Activated B cell treated with CpG ODN at 0.5 μM for 24 hours (primary cell): ENCODE measurements at regions not wholly inside any gene's neighbourhood (a gene's known extent, or its start where the extent isn't known, plus 50 kb on each side); places are given as distances from the start of the nearest gene placed in this dataset.

Source experiments
- ATAC-seq: fragments of 200-7000 bp; cut with Tn5 transposase; one replicate; pipeline ENCODE4 v1.10.0; 2021; ENCODE audit warnings: low read depth, mild to moderate bottlenecking, moderate library complexity
- CTCF ChIA-PET: fragments of 350-600 bp; sonication (Branson Sonifier 250); formaldehyde crosslinking; loops from one replicate; lab custom pipeline; 2021; ENCODE audit warnings: antibody characterized with exemption; lab: Charles Lee
- POLR2A ChIA-PET: fragments of 350-600 bp; sonication (Branson Sonifier 250); formaldehyde crosslinking; loops from one replicate; lab custom pipeline; 2021; ENCODE audit warnings: antibody characterized with exemption; lab: Charles Lee
- DNase-seq: peaks from one replicate; pipeline ENCODE4 v3.0.0; 2022
- H3K27ac Mint-ChIP-seq: one replicate; pipeline ENCODE4 v1.8.0; 2020; ENCODE audit warnings: mixed read lengths
- H3K27me3 Mint-ChIP-seq: one replicate; pipeline ENCODE4 v1.8.0; 2021; ENCODE audit warnings: mixed read lengths
- H3K36me3 Mint-ChIP-seq: one replicate; pipeline ENCODE4 v1.8.0; 2021; ENCODE audit warnings: low read depth, mixed read lengths
- H3K4me1 Mint-ChIP-seq: one replicate; pipeline ENCODE4 v1.8.0; 2021; ENCODE audit warnings: mixed read lengths
- H3K4me3 Mint-ChIP-seq: one replicate; pipeline ENCODE4 v1.8.0; 2020; ENCODE audit warnings: mild to moderate bottlenecking, mixed read lengths
- H3K9me3 Mint-ChIP-seq: one replicate; pipeline ENCODE4 v1.8.0; 2020; ENCODE audit warnings: mixed read lengths
- intact Hi-C: fragments of 100-400 bp; cut with micrococcal nuclease; formaldehyde crosslinking; loops from one replicate; pipeline ENCODE4 v1.15.1; 2024
- TF ChIP-seq, protein P1 (sequence below): fragments of 200-600 bp; IDR thresholded peaks from one replicate; pipeline ENCODE4 v1.8.0; 2022; ENCODE audit warnings: antibody characterized with exemption, mild to moderate bottlenecking

DNA sequence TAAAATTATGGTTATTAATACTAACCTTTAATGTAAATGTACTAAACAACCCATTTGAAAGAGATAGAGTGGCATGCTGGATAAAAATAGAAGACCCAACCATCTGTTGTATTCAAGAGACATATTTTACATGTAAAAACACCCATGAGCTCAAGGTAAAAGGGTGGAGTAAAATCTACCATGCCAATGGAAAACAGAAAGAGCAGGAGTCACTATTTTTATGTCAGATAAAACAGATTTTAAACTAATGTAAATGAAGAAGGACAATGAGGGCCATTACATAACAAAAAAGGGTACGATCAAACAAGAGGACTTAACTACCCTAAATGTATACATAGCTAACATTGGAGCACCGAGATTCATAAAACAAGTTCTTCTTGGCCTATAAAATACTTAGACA is 66.3 kb downstream of the ITM2A start:
- POLR2A ChIA-PET = no interaction called here
- CTCF ChIA-PET = interaction anchor here (0.8 kb wide), 1 partner anchor 29 kb away, joined by 3 read pairs; no protein-coding TSS in a partner anchor
- TF ChIP-seq, protein P1, sequence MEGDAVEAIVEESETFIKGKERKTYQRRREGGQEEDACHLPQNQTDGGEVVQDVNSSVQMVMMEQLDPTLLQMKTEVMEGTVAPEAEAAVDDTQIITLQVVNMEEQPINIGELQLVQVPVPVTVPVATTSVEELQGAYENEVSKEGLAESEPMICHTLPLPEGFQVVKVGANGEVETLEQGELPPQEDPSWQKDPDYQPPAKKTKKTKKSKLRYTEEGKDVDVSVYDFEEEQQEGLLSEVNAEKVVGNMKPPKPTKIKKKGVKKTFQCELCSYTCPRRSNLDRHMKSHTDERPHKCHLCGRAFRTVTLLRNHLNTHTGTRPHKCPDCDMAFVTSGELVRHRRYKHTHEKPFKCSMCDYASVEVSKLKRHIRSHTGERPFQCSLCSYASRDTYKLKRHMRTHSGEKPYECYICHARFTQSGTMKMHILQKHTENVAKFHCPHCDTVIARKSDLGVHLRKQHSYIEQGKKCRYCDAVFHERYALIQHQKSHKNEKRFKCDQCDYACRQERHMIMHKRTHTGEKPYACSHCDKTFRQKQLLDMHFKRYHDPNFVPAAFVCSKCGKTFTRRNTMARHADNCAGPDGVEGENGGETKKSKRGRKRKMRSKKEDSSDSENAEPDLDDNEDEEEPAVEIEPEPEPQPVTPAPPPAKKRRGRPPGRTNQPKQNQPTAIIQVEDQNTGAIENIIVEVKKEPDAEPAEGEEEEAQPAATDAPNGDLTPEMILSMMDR = no peak
- Mint-ChIP-seq H3K27me3 (no peaks in the 10 kb centered on the region), H3K9me3 (no peaks in the 10 kb centered on the region), H3K4me3 (no peak overlapping the region), H3K4me1 (no peaks in the 10 kb centered on the region), H3K36me3 (no peaks in the 10 kb centered on the region), H3K27ac (no peak overlapping the region)
- intact Hi-C loops = no loop called here
- ATAC-seq (no peak), DNase-seq (no peak)

DNA sequence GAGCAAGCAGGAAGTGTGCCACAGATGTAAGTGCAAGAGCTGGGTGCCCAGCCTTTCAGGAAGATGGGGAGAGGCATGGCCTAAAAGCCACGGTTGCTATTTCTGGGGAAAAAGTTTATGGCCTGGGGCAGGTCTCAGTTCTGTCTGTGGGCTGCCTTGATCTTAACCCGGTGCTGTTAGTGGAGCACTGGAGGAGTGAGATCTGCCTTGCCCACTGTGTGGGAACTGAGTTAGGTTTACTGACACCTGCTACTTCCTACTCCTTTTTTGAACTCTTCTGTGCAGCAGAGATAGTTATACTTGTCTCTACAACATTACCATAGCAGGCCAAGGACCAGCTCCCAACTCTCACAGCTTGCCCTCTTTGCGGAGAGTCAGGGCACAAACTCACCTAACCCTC is 76.5 kb downstream of the ITM2A start:
- DNase-seq = no peak
- intact Hi-C loops = no loop called here
- Mint-ChIP-seq H3K36me3 (peaks cover 2% of the 10 kb centered on the region), H3K4me3 (no peak overlapping the region), H3K9me3 (no peaks in the 10 kb centered on the region), H3K4me1 (no peaks in the 10 kb centered on the region), H3K27me3 (no peaks in the 10 kb centered on the region), H3K27ac (no peak overlapping the region)
- TF ChIP-seq, protein P1 = no peak
- CTCF ChIA-PET = no interaction called here
- POLR2A ChIA-PET = no interaction called here
- no peak for ATAC-seq

DNA sequence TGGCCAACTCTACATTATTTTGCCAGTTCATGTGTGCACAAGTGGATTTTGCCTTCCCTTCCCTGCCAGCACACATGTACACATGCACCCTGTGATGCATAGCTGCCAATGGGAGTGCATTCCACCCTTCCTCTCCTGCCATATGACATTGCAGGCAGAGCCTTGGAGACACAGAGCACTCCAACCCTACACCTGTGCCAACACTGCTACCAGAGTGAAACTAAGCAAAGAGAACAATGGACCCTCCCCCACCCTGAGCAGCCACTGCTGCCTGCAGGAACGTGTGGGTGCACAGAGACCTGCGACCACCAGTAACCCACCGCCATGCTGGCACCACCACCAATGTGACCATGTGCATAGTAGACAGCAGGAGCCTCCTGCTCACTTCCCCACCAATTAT is 78.4 kb downstream of the ITM2A start:
- TF ChIP-seq, protein P1 = no peak
- no peak for DNase-seq
- H3K4me3 Mint-ChIP-seq = no peak overlapping the region
- H3K9me3 Mint-ChIP-seq = no peaks in the 10 kb centered on the region
- H3K4me1 Mint-ChIP-seq = no peaks in the 10 kb centered on the region
- no peak overlapping the region for H3K27ac Mint-ChIP-seq
- H3K36me3 Mint-ChIP-seq = peaks cover 2% of the 10 kb centered on the region
- no peaks in the 10 kb centered on the region for H3K27me3 Mint-ChIP-seq
- no peak for ATAC-seq
- POLR2A ChIA-PET = no interaction called here
- intact Hi-C loops = no loop called here
- CTCF ChIA-PET = no interaction called here

DNA sequence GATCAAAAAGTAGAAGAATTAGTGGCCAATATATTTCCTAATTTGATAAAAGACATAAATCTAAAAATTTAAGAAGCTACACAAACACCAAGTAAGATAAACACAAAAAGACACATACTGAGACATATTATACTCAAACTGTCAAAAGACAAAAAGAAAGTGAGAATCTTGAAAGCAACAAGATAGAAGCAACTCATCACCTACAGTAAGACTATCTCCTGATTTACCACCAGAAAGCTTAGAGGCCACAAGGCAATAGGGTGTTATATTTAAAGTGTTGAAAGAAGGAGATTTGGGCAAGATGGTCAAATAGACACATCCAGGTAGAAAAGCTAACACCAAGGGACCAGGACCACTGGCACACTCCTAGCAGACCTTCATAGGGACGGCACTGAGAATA is 79.4 kb downstream of the ITM2A start:
- no peak for ATAC-seq

DNA sequence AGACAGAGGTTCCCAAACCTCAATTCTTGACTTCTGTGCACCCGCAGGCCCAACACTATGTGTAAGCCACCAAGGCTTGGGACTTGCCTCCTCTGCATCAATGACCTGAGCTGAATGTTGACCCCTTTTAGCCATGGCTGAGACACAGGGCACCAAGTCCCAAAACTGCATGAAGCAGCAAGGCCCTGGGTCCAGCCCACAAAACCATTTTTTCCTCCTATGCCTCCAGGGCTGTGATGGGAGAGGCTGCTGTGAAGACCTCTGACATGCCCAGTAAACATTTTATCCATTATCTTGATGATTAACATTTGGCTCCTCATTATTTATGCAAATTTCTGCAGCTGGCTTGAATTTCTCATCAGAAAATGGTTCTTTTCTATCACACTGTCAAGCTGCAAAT is 85.4 kb downstream of the ITM2A start:
- ChIA-PET CTCF (no interaction called here), POLR2A (no interaction called here)
- Mint-ChIP-seq H3K9me3 (peaks cover 3% of the 10 kb centered on the region), H3K4me1 (no peaks in the 10 kb centered on the region), H3K27me3 (no peaks in the 10 kb centered on the region), H3K27ac (no peak overlapping the region), H3K36me3 (peaks cover 7% of the 10 kb centered on the region), H3K4me3 (no peak overlapping the region)
- TF ChIP-seq, protein P1 = no peak
- ATAC-seq (no peak), DNase-seq (no peak)
- intact Hi-C loops = no loop called here

More for the DNA sequence above, 79.4 kb downstream of the ITM2A start:
- Mint-ChIP-seq H3K27me3 (no peaks in the 10 kb centered on the region), H3K36me3 (no peaks in the 10 kb centered on the region), H3K4me3 (no peak overlapping the region), H3K9me3 (no peaks in the 10 kb centered on the region), H3K27ac (no peak overlapping the region), H3K4me1 (no peaks in the 10 kb centered on the region)
- intact Hi-C loops = no loop called here
- DNase-seq = no peak
- ChIA-PET CTCF (no interaction called here), POLR2A (no interaction called here)
- TF ChIP-seq, protein P1 = no peak
